HepG2 (cell line): ENCODE measurements at regions not wholly inside any gene's neighbourhood (a gene's known extent, or its start where the extent isn't known, plus 50 kb on each side); places are given as distances from the start of the nearest gene placed in this dataset.

Source experiments
- ATAC-seq: fragments of 200-7000 bp; cut with Tn5 transposase; 3 replicates; pipeline ENCODE4 v1.9.1; 2020; ENCODE audit warnings: mild to moderate bottlenecking, moderate library complexity
- BruUV-seq: library from RNA; stranded (reverse); fragments of 400-500 nt; replicated peaks from 2 replicates; lab custom pipeline; 2021; lab: Mats Ljungman, UMichigan
- CTCF ChIA-PET: fragments of 300-600 bp; formaldehyde crosslinking; extraction: SDS; loops from one replicate; lab custom pipeline; 2021; ENCODE audit warnings: low total read pairs, inconsistent platforms, low intra/inter-chr PET ratio; lab: Yijun Ruan, JAX
- POLR2A ChIA-PET: fragments of 350-600 bp; sonication (Branson Sonifier 250); formaldehyde crosslinking; loops from one replicate; lab custom pipeline; 2020; ENCODE audit warnings: antibody characterized with exemption, inconsistent platforms; lab: Yijun Ruan, JAX
- DNase-seq: peaks from one replicate; pipeline ENCODE4 v3.0.0-alpha.2; 2015; ENCODE audit warnings: low spot score
- FAIRE-seq: peaks from 3 replicates; lab custom pipeline; 2011; peaks lifted over from hg19 to GRCh38; lab: Jason Lieb, UNC
- H2AFZ ChIP-seq: one replicate; pipeline ENCODE4 v1.6.1; 2011; ENCODE audit warnings: low read length, inconsistent platforms
- H3K27ac ChIP-seq: fragments of 300-600 bp; 3 replicates; pipeline ENCODE4 v1.8.0; 2011; ENCODE audit warnings: mixed run types, mild to moderate bottlenecking, mixed read lengths, low read length, inconsistent platforms; ENCODE audit not compliant: insufficient read depth; ENCODE audit errors: extremely low read length
- H3K27me3 ChIP-seq, 2 experiments: fragments of 200-600 bp in 1 of 2; 2 replicates in 1 of 2; 3 replicates in 1 of 2; pipeline versions ENCODE4 v1.6.0 to v1.8.0; 2011; ENCODE audit warnings: low read length in 2 of 2, mild to moderate bottlenecking in 2 of 2, moderate library complexity in 2 of 2, inconsistent platforms in 1 of 2; ENCODE audit not compliant: insufficient read depth in 2 of 2, control insufficient read depth in 1 of 2
- H3K36me3 ChIP-seq, 2 experiments: fragments of 200-600 bp in 1 of 2; replicated peaks in 1 of 2; 2 replicates in 1 of 2; 3 replicates in 1 of 2; pipeline versions ENCODE4 v1.5.1 to v1.8.0; 2011; ENCODE audit warnings: low read length in 2 of 2, inconsistent platforms in 1 of 2; ENCODE audit not compliant: insufficient read depth in 2 of 2, control insufficient read depth in 1 of 2
- H3K4me1 ChIP-seq: 2 replicates; pipeline ENCODE4 v1.5.1; 2012; ENCODE audit warnings: low read length, inconsistent platforms; ENCODE audit not compliant: insufficient read depth
- H3K4me2 ChIP-seq: 2 replicates; pipeline ENCODE4 v1.6.0; 2011; ENCODE audit warnings: low read depth, low read length, inconsistent platforms
- H3K4me3 ChIP-seq, 3 experiments: fragments of 200-600 bp in 1 of 3; sonication (generic), shearing (Covaris generic) in 1 of 3; replicated peaks in 1 of 3; 2 replicates each; pipeline ENCODE4 v1.5.1; 2011 to 2016; ENCODE audit warnings: low read length in 3 of 3, inconsistent platforms in 2 of 3, low read depth in 2 of 3, mild to moderate bottlenecking in 2 of 3, control low read depth in 1 of 3, mixed read lengths in 1 of 3; ENCODE audit not compliant: insufficient read depth in 1 of 3
- H3K79me2 ChIP-seq: one replicate; pipeline ENCODE4 v1.6.1; 2011; ENCODE audit warnings: low read length, inconsistent platforms; ENCODE audit not compliant: insufficient read depth
- H3K9ac ChIP-seq: 2 replicates; pipeline ENCODE4 v1.6.0; 2011; ENCODE audit warnings: mild to moderate bottlenecking, low read depth, low read length, inconsistent platforms; ENCODE audit not compliant: insufficient read depth
- H3K9me3 ChIP-seq: 2 replicates; pipeline ENCODE4 v1.5.1; 2012; ENCODE audit warnings: mild to moderate bottlenecking, low read length
- H4K20me1 ChIP-seq: 2 replicates; pipeline ENCODE4 v1.6.0; 2011; ENCODE audit warnings: inconsistent platforms, mild to moderate bottlenecking, low read length, moderate library complexity; ENCODE audit not compliant: insufficient read depth
- ADNP ChIP-seq: sonication (generic); formaldehyde crosslinking; IDR thresholded peaks from 2 replicates; pipeline ENCODE4 v1.4.0; 2020; ENCODE audit warnings: missing genetic modification reagents
- FOXC1 ChIP-seq: sonication (generic); formaldehyde crosslinking; IDR thresholded peaks from 2 replicates; pipeline ENCODE4 v1.8.0; 2022; ENCODE audit warnings: mild to moderate bottlenecking, missing genetic modification reagents, borderline replicate concordance
- GFI1 ChIP-seq: sonication (generic); formaldehyde crosslinking; IDR thresholded peaks from 2 replicates; pipeline ENCODE4 v1.5.0; 2020; ENCODE audit warnings: missing genetic modification reagents, mild to moderate bottlenecking, borderline replicate concordance
- MTF1 ChIP-seq: sonication (generic); formaldehyde crosslinking; IDR thresholded peaks from 2 replicates; pipeline ENCODE4 v1.5.0; 2020; ENCODE audit warnings: missing genetic modification reagents
- PAF1 ChIP-seq: IDR thresholded peaks from 2 replicates; pipeline ENCODE4 v1.6.1; 2016; ENCODE audit warnings: missing genetic modification reagents, missing compliant biosample characterization
- PAX8 ChIP-seq: sonication (generic); formaldehyde crosslinking; IDR thresholded peaks from 2 replicates; pipeline ENCODE4 v1.8.0; 2022; ENCODE audit warnings: mild to moderate bottlenecking, missing genetic modification reagents, borderline replicate concordance
- SAP130 ChIP-seq: IDR thresholded peaks from 2 replicates; pipeline ENCODE4 v1.6.1; 2016; ENCODE audit warnings: low read depth
- SIX4 ChIP-seq: sonication (generic); formaldehyde crosslinking; IDR thresholded peaks from 2 replicates; pipeline ENCODE4 v1.4.0; 2020; ENCODE audit warnings: missing genetic modification reagents
- SRY ChIP-seq: sonication (generic); formaldehyde crosslinking; IDR thresholded peaks from 2 replicates; pipeline ENCODE4 v1.8.0; 2022; ENCODE audit warnings: mild to moderate bottlenecking, missing genetic modification reagents
- TBL1XR1 ChIP-seq: fragments of 150-350 bp; IDR thresholded peaks from 2 replicates; pipeline ENCODE4 v1.6.1; 2014; ENCODE audit warnings: borderline replicate concordance, low read length; ENCODE audit not compliant: partially characterized antibody
- ZFX ChIP-seq: sonication (generic); formaldehyde crosslinking; IDR thresholded peaks from 2 replicates; pipeline ENCODE4 v1.4.0; 2020; ENCODE audit warnings: mild to moderate bottlenecking, low read depth, missing genetic modification reagents, moderate library complexity
- ZNF446 ChIP-seq: sonication (generic); formaldehyde crosslinking; IDR thresholded peaks from 2 replicates; pipeline ENCODE4 v1.5.0; 2020; ENCODE audit warnings: mild to moderate bottlenecking, missing genetic modification reagents
- ZNF674 ChIP-seq: sonication (generic); formaldehyde crosslinking; IDR thresholded peaks from 2 replicates; pipeline ENCODE4 v1.5.0; 2020; ENCODE audit warnings: low read depth, mild to moderate bottlenecking, missing genetic modification reagents
- WGBS: methylation state at CpG from one replicate; pipeline ENCODE4 v1.1.6; 2017; ENCODE audit warnings: low lambda C conversion rate; 5-methylcytosine and 5-hydroxymethylcytosine counted together
- in situ Hi-C: cut with HindIII; loops from 2 replicates; pipeline ENCODE4 v1.10.0; 2017; ENCODE audit warnings: low pct_unique_long_range_greater_than_20kb; ENCODE audit not compliant: extremely low pct_ligation_motif_present
- intact Hi-C: fragments of 100-400 bp; cut with micrococcal nuclease; formaldehyde crosslinking; loops from one replicate; pipeline ENCODE4 v1.10.0; 2022; ENCODE audit not compliant: unreplicated experiment
- TF ChIP-seq, protein P1 (sequence below): sonication (generic); formaldehyde crosslinking; IDR thresholded peaks from 2 replicates; pipeline ENCODE4 v1.8.1; 2023; ENCODE audit warnings: missing genetic modification reagents, mild to moderate bottlenecking, borderline replicate concordance
- TF ChIP-seq, protein P2 (sequence below): sonication (generic); formaldehyde crosslinking; IDR thresholded peaks from 2 replicates; pipeline ENCODE4 v1.5.0; 2020; ENCODE audit warnings: missing genetic modification reagents
- TF ChIP-seq, protein P3 (sequence below): sonication (generic); formaldehyde crosslinking; IDR thresholded peaks from 2 replicates; pipeline ENCODE4 v1.5.1; 2020; ENCODE audit warnings: mild to moderate bottlenecking, missing genetic modification reagents, borderline replicate concordance
- TF ChIP-seq, protein P4 (sequence below): sonication (generic); formaldehyde crosslinking; IDR thresholded peaks from 2 replicates; pipeline ENCODE4 v1.8.1; 2023; ENCODE audit warnings: mild to moderate bottlenecking, missing genetic modification reagents

DNA sequence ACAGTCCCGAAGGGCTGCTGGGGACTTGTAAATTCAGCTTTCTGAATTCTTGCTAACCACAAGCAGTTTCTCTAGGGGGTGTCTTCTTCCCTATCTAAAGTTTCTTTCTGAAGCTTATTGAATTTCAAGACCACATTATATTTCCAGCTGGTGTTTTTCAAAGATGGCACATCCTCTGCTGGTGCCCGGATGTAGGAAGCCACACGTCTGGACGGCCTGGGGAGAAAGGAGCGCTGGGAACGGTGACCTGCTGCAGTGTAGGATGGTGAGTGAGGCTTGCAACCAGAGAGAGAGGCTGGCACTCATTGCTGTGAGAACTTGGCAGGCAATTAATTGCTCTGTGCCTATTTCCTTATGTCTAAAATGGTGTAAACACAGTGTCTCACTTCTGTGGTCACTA lies 776.4 kb downstream of the TYW1 start (continued):
- TF ChIP-seq, protein P1, sequence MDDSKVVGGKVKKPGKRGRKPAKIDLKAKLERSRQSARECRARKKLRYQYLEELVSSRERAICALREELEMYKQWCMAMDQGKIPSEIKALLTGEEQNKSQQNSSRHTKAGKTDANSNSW = no peak
- TF ChIP-seq MTF1 (no peak), ZFX (CRISPR knock-in tag) (no peak), SAP130 (CRISPR knock-in tag) (no peak)

DNA sequence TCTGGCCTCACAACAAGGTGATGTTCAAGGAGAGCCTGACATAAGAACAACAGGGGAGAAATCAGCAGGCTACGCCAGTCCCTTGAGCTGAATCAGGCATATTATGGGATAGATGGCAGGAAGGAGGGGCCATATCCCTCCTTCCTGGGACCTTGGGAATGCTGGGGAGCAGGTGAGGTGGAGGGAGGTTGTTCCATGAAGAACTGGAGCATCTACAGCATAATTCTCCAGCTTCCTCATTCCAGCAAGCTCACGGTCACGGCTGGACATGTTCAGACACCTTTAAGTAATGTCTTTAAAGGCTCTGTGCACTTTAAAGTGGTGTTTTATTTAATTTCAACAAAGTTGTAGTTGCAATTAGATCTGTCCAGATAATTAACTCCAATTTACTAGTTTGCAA lies 780.5 kb downstream of the TYW1 start:
- ChIA-PET CTCF (no interaction called here), POLR2A (no interaction called here)
- no TSS peak for BruUV-seq
- Histone ChIP-seq H3K4me2 (no peak overlapping the region), H3K79me2 (no peaks in the 10 kb centered on the region), H3K4me3 (no peak overlapping the region), H3K27ac (no peak overlapping the region), H3K36me3 (no peaks in the 10 kb centered on the region), H3K4me1 (peaks cover 4% of the 10 kb centered on the region), H3K27me3 (no peaks in the 10 kb centered on the region), H4K20me1 (no peaks in the 10 kb centered on the region), H2AFZ (no peak overlapping the region), H3K9ac (no peak overlapping the region), H3K9me3 (no peaks in the 10 kb centered on the region)
- WGBS = 42% methylated on average over 3 of the region's 3 CpGs
- DNase-seq (no peak), ATAC-seq (no peak), FAIRE-seq (no peak)
- intact Hi-C loops = no loop called here
- in situ Hi-C loops = no loop called here
- no peak for TF ChIP-seq FOXC1 (CRISPR knock-in tag)
- no peak for TF ChIP-seq ADNP (CRISPR knock-in tag)
- TF ChIP-seq PAF1 (CRISPR knock-in tag) = no peak
- TF ChIP-seq, protein P2, sequence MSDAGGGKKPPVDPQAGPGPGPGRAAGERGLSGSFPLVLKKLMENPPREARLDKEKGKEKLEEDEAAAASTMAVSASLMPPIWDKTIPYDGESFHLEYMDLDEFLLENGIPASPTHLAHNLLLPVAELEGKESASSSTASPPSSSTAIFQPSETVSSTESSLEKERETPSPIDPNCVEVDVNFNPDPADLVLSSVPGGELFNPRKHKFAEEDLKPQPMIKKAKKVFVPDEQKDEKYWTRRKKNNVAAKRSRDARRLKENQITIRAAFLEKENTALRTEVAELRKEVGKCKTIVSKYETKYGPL (CRISPR knock-in tag) = no peak
- TF ChIP-seq, protein P3, sequence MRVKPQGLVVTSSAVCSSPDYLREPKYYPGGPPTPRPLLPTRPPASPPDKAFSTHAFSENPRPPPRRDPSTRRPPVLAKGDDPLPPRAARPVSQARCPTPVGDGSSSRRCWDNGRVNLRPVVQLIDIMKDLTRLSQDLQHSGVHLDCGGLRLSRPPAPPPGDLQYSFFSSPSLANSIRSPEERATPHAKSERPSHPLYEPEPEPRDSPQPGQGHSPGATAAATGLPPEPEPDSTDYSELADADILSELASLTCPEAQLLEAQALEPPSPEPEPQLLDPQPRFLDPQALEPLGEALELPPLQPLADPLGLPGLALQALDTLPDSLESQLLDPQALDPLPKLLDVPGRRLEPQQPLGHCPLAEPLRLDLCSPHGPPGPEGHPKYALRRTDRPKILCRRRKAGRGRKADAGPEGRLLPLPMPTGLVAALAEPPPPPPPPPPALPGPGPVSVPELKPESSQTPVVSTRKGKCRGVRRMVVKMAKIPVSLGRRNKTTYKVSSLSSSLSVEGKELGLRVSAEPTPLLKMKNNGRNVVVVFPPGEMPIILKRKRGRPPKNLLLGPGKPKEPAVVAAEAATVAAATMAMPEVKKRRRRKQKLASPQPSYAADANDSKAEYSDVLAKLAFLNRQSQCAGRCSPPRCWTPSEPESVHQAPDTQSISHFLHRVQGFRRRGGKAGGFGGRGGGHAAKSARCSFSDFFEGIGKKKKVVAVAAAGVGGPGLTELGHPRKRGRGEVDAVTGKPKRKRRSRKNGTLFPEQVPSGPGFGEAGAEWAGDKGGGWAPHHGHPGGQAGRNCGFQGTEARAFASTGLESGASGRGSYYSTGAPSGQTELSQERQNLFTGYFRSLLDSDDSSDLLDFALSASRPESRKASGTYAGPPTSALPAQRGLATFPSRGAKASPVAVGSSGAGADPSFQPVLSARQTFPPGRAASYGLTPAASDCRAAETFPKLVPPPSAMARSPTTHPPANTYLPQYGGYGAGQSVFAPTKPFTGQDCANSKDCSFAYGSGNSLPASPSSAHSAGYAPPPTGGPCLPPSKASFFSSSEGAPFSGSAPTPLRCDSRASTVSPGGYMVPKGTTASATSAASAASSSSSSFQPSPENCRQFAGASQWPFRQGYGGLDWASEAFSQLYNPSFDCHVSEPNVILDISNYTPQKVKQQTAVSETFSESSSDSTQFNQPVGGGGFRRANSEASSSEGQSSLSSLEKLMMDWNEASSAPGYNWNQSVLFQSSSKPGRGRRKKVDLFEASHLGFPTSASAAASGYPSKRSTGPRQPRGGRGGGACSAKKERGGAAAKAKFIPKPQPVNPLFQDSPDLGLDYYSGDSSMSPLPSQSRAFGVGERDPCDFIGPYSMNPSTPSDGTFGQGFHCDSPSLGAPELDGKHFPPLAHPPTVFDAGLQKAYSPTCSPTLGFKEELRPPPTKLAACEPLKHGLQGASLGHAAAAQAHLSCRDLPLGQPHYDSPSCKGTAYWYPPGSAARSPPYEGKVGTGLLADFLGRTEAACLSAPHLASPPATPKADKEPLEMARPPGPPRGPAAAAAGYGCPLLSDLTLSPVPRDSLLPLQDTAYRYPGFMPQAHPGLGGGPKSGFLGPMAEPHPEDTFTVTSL (CRISPR knock-in tag) = no peak
- no peak for TF ChIP-seq ZNF674 (CRISPR knock-in tag)
- TF ChIP-seq ZNF446 (CRISPR knock-in tag) = no peak
- no peak for TF ChIP-seq PAX8
- TF ChIP-seq, protein P4, sequence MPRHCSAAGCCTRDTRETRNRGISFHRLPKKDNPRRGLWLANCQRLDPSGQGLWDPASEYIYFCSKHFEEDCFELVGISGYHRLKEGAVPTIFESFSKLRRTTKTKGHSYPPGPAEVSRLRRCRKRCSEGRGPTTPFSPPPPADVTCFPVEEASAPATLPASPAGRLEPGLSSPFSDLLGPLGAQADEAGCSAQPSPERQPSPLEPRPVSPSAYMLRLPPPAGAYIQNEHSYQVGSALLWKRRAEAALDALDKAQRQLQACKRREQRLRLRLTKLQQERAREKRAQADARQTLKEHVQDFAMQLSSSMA (CRISPR knock-in tag) = no peak
- no peak for TF ChIP-seq SRY (CRISPR knock-in tag)
- TF ChIP-seq TBL1XR1 = no peak
- TF ChIP-seq GFI1 (CRISPR knock-in tag) = no peak
- no peak for TF ChIP-seq SIX4 (CRISPR knock-in tag)
